Kidney (tissue), 13 donors: ENCODE measurements at regions not wholly inside any gene's neighbourhood (a gene's known extent, or its start where the extent isn't known, plus 50 kb on each side); places are given as distances from the start of the nearest gene placed in this dataset.

Experiments
- DNase-seq, 5 donors: peaks; one replicate each; pipeline ENCODE4 v3.0.0-alpha.2; 2013 to 2020
- FAIRE-seq: peaks from 2 replicates; lab custom pipeline; 2012; peaks lifted over from hg19 to GRCh38; lab: Jason Lieb, UNC
- H3K27ac ChIP-seq, 2 donors: one replicate each; pipeline ENCODE4 v1.7.0; 2013; ENCODE audit warnings: low read depth in 2 of 2, low read length in 2 of 2, inconsistent platforms in 1 of 2
- H3K27me3 ChIP-seq: one replicate; pipeline ENCODE4 v1.7.1; 2013; ENCODE audit warnings: low read length, inconsistent platforms; ENCODE audit not compliant: control insufficient read depth, insufficient read depth
- H3K36me3 ChIP-seq, 3 donors: one replicate each; pipeline versions ENCODE4 v1.7.0 to v1.7.1; 2013; ENCODE audit warnings: low read length in 3 of 3, control low read depth in 1 of 3, inconsistent platforms in 1 of 3; ENCODE audit not compliant: insufficient read depth in 3 of 3, control insufficient read depth in 2 of 3
- H3K4me1 ChIP-seq, 3 donors: one replicate each; pipeline versions ENCODE4 v1.7.0 to v1.7.1; 2013; ENCODE audit warnings: low read length in 3 of 3, inconsistent platforms in 1 of 3, low read depth in 1 of 3; ENCODE audit not compliant: control insufficient read depth in 2 of 3, insufficient read depth in 2 of 3
- H3K4me3 ChIP-seq, 3 donors: one replicate each; pipeline versions ENCODE4 v1.7.0 to v1.8.1; 2013; ENCODE audit warnings: low read length in 3 of 3, control low read depth in 1 of 3, inconsistent platforms in 1 of 3
- H3K9ac ChIP-seq, 3 donors: one replicate each; pipeline versions ENCODE4 v1.7.0 to v1.7.1; 2013; ENCODE audit warnings: low read length in 3 of 3, control low read depth in 1 of 3, inconsistent platforms in 1 of 3
- H3K9me3 ChIP-seq, 3 donors: one replicate each; pipeline versions ENCODE4 v1.7.0 to v1.7.1; 2013; ENCODE audit warnings: low read length in 3 of 3, control low read depth in 1 of 3, inconsistent platforms in 1 of 3; ENCODE audit not compliant: control insufficient read depth in 2 of 3, insufficient read depth in 1 of 3
- CTCF ChIP-seq: IDR thresholded peaks from 3 replicates; pipeline ENCODE4 v1.5.1; 2012; ENCODE audit warnings: mild to moderate bottlenecking, moderate library complexity, borderline replicate concordance; ENCODE audit not compliant: insufficient read depth; ENCODE audit errors: extremely low read depth
- intact Hi-C: fragments of 100-400 bp; cut with DNase I; formaldehyde crosslinking; loops from one replicate; pipeline ENCODE4 v1.11.1; 2022
- donor health status: control.
- donor health status: control.
- donor health status: control.
- donor health status: control.
- donor health status: control.
- donor health status: DM: yes; HTN: yes; CAD: no.
- donor health status: Normal renal cell carcinoma (clear cell type).

GRCh38 chr13:73674570-73674969, 459.6 kb downstream of the KLF12 start:
- intact Hi-C loops: no loop called here
- Histone ChIP-seq H3K9me3 (no peaks in the 10 kb centered on the region), H3K4me1 (no peaks in the 10 kb centered on the region), H3K27ac (no peak overlapping the region), H3K9ac (no peak overlapping the region), H3K27me3 (no peaks in the 10 kb centered on the region), H3K36me3 (no peaks in the 10 kb centered on the region), H3K4me3 (no peak overlapping the region)
- TF ChIP-seq CTCF: no peak
- FAIRE-seq (no peak), DNase-seq (no peak)

GRCh38 chr13:73673931-73674330, 460.3 kb downstream of the KLF12 start:
- Histone ChIP-seq H3K9ac (no peak overlapping the region), H3K27ac (no peak overlapping the region), H3K9me3 (no peaks in the 10 kb centered on the region), H3K4me3 (no peak overlapping the region), H3K4me1 (no peaks in the 10 kb centered on the region), H3K27me3 (no peaks in the 10 kb centered on the region), H3K36me3 (no peaks in the 10 kb centered on the region)
- DNase-seq: no peak
- no peak for TF ChIP-seq CTCF
- no peak for FAIRE-seq
- intact Hi-C loops: no loop called here

- intact Hi-C loops: no loop called here
- TF ChIP-seq CTCF: no peak
- no peaks in the 10 kb centered on the region for H3K4me1 ChIP-seq
- H3K36me3 ChIP-seq: no peaks in the 10 kb centered on the region
- FAIRE-seq (no peak), DNase-seq (peak in 3 of 5 donors; percentile 12 to 46 (median 40))
- no peak overlapping the region for H3K4me3 ChIP-seq
- no peaks in the 10 kb centered on the region for H3K9me3 ChIP-seq
- H3K27ac ChIP-seq: no peak overlapping the region
- no peaks in the 10 kb centered on the region for H3K27me3 ChIP-seq
- no peak overlapping the region for H3K9ac ChIP-seq
Measured at GRCh38 chr13:73672492-73672891, 461.7 kb downstream of the KLF12 start.

GRCh38 chr13:73671732-73672131, 462.5 kb downstream of the KLF12 start:
- TF ChIP-seq CTCF: no peak
- Histone ChIP-seq H3K36me3 (no peaks in the 10 kb centered on the region), H3K27me3 (no peaks in the 10 kb centered on the region), H3K4me3 (no peak overlapping the region), H3K27ac (no peak overlapping the region), H3K4me1 (no peaks in the 10 kb centered on the region), H3K9me3 (no peaks in the 10 kb centered on the region), H3K9ac (no peak overlapping the region)
- DNase-seq: no peak
- intact Hi-C loops: no loop called here
- no peak for FAIRE-seq
